ENCODE measurements at regions not wholly inside any gene's neighbourhood (a gene's known extent, or its start where the extent isn't known, plus 50 kb on each side); places are given as distances from the start of the nearest gene placed in this dataset.

GRCh38 chr12:97398704-97399103, 63.9 kb upstream of the RMST start:
- intact Hi-C loops (cut with micrococcal nuclease): no loop called here
- H3K27ac ChIP-seq (replicated peaks): no peak overlapping the region
- H3K9me3 ChIP-seq (replicated peaks): no peaks in the 10 kb centered on the region
- H3K4me3 ChIP-seq: no peak overlapping the region
- no peak for TF ChIP-seq CTCF (IDR thresholded peaks at IDR 0.05; ENCODE audit: borderline replicate concordance)
- H3K4me1 ChIP-seq: no peaks in the 10 kb centered on the region
- H3K27me3 ChIP-seq (ENCODE audit: low read depth): peaks cover 10% of the 10 kb centered on the region
- no peaks in the 10 kb centered on the region for H3K36me3 ChIP-seq
- DNase-seq: no peak

GRCh38 chr12:97404093-97404492, 58.5 kb upstream of the RMST start:
- no peaks in the 10 kb centered on the region for H3K4me1 ChIP-seq

GRCh38 chr12:97404543-97404942, 58.1 kb upstream of the RMST start:
- Histone ChIP-seq H3K27me3 (ENCODE audit: low read depth) (no peaks in the 10 kb centered on the region), H3K36me3 (no peaks in the 10 kb centered on the region), H3K9me3 (replicated peaks) (no peaks in the 10 kb centered on the region), H3K4me1 (no peaks in the 10 kb centered on the region), H3K27ac (replicated peaks) (no peak overlapping the region), H3K4me3 (no peak overlapping the region)
- no peak for DNase-seq
- TF ChIP-seq CTCF (IDR thresholded peaks at IDR 0.05; ENCODE audit: borderline replicate concordance): peak; percentile 75
- intact Hi-C loops (cut with micrococcal nuclease): no loop called here

More at GRCh38 chr12:97404093-97404492, 58.5 kb upstream of the RMST start:
- Histone ChIP-seq H3K27me3 (ENCODE audit: low read depth) (no peaks in the 10 kb centered on the region), H3K27ac (replicated peaks) (no peak overlapping the region), H3K9me3 (replicated peaks) (no peaks in the 10 kb centered on the region), H3K36me3 (no peaks in the 10 kb centered on the region), H3K4me3 (no peak overlapping the region)
- no peak for DNase-seq
- intact Hi-C loops (cut with micrococcal nuclease): no loop called here
- no peak for TF ChIP-seq CTCF (IDR thresholded peaks at IDR 0.05; ENCODE audit: borderline replicate concordance)

DNA sequence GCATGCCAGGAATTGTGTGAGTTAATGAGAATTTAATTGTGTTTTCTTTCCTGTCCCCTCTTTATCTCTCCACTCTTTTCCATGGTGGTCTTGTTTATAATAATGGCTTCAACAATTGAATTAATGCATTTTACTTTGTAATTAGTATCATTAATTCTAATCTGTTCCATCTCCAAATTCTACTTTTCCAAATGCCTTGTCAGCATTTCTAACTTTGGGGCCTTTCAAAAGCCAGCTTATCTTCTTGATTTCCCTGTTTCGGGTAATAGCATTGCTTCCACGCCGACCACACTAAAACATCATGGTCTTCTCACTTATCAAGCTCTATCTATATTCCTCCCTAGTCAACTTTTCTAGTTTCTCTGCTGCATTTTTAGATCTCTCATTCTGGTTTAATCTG, 54.2 kb upstream of the RMST start:
- no peaks in the 10 kb centered on the region for H3K9me3 ChIP-seq (replicated peaks)
- H3K27me3 ChIP-seq (ENCODE audit: low read depth): no peaks in the 10 kb centered on the region
- no peak for DNase-seq
- intact Hi-C loops (cut with micrococcal nuclease): no loop called here
- H3K36me3 ChIP-seq: no peaks in the 10 kb centered on the region
- no peaks in the 10 kb centered on the region for H3K4me1 ChIP-seq
- H3K4me3 ChIP-seq: no peak overlapping the region
- TF ChIP-seq CTCF (IDR thresholded peaks at IDR 0.05; ENCODE audit: borderline replicate concordance): no peak
- H3K27ac ChIP-seq (replicated peaks): no peak overlapping the region

- Histone ChIP-seq H3K4me3 (no peak overlapping the region), H3K27ac (replicated peaks) (no peak overlapping the region), H3K27me3 (ENCODE audit: low read depth) (no peaks in the 10 kb centered on the region), H3K9me3 (replicated peaks) (no peaks in the 10 kb centered on the region), H3K36me3 (no peaks in the 10 kb centered on the region), H3K4me1 (no peaks in the 10 kb centered on the region)
- intact Hi-C loops (cut with micrococcal nuclease): no loop called here
- no peak for TF ChIP-seq CTCF (IDR thresholded peaks at IDR 0.05; ENCODE audit: borderline replicate concordance)
- no peak for DNase-seq
Observed at GRCh38 chr12:97411341-97411740, 51.3 kb upstream of the RMST start.
